ENCODE measurements at regions not wholly inside any gene's neighbourhood (a gene's known extent, or its start where the extent isn't known, plus 50 kb on each side); places are given as distances from the start of the nearest gene placed in this dataset.

- DNase-seq, result no peak
Measured at GRCh38 chr13:65868884-65869283, 1361.3 kb downstream of the PCDH9 start.

DNA sequence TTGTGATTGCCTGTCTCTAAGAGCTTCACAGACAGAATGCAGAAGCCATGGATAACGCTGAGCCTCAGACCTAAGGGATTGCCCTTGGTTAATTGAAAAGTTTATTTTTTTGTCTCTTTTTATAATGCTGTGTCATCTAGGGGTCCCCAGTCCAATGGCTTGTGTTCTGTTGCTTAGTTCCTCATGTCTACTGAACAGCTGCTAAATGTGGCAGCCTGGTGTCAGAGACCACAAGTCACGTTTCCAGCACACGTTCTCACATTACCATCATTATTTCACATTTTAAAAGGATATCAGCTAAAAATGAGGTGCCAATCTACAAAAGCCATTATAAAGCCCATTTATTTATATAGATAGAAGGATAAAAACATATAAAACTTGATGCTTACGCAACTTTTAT lies 1362.0 kb downstream of the PCDH9 start:
- no peak for DNase-seq

DNA sequence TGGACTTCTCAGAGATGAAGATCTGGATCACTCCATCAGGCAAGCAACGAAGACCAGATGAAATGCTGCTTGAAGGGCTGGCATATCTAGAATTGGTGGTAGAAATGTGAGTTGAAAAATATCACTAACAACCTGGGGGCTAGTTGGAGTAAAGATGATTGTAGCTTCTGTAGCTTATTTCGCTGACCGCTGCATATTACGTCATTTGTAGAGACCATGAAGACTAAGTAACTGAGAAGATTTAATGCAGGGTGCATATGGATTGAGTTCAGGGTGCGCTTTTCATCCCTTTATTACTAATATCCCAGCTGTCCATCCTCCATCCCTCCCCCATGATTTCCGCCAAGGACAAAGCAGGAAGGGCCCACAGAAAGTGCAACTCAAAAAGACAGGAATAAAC lies 1364.0 kb downstream of the PCDH9 start:
- no peak for DNase-seq

DNA sequence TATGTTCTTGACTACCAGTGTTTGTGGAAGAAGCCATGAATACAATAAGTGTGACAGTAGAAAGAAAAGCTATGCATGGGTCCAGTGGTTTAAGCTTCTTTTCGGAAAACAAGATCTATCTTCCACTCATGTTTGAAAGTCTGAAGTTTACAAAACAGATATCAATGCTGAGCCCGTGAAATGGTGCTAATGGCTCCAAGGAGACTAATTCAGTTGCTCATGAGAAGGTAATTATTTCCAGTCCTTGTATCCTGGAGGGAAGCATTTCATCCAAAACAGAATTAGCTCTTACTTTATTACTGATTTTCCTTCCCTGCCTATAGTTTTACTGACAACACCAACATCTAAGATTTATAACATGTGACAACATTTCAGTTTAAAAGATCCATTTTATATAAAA lies 1364.9 kb downstream of the PCDH9 start:
- no peak for DNase-seq

- no peak for DNase-seq
Measured at GRCh38 chr13:65864039-65864438, 1366.1 kb downstream of the PCDH9 start.

GRCh38 chr13:65860306-65860705 lies 1369.8 kb downstream of the PCDH9 start:
- no peak for DNase-seq

DNA sequence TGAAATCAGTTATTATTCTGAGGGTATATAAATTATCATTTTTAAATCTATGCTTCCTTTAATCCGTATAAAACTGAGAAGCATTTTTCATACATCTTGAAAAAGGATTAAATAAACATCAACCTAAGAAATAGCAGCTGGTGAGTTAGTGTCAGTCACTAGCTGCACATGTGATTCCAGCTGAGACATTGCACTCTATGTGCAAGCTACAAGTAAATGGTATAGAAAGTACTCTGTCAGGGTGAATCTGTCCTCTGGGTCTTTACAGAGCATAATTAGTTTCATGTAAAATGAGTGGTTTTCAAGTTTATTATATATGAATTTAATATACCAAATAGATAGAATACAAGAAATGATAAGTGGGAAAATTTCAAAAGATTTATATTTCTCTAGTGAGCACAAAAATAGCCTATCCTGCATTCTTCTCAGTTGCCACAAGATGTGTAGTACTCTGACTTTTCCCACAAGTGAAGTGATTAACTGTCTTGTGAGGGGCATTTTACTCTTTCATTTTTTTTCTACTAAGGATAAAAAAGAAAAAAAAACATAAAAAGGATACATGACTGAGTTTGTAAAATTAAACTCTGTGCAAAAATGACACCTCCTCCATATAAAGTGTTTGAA lies 1372.1 kb downstream of the PCDH9 start:
- no peak for DNase-seq

GRCh38 chr13:65856431-65856830 lies 1373.7 kb downstream of the PCDH9 start:
- no peak for DNase-seq

DNA sequence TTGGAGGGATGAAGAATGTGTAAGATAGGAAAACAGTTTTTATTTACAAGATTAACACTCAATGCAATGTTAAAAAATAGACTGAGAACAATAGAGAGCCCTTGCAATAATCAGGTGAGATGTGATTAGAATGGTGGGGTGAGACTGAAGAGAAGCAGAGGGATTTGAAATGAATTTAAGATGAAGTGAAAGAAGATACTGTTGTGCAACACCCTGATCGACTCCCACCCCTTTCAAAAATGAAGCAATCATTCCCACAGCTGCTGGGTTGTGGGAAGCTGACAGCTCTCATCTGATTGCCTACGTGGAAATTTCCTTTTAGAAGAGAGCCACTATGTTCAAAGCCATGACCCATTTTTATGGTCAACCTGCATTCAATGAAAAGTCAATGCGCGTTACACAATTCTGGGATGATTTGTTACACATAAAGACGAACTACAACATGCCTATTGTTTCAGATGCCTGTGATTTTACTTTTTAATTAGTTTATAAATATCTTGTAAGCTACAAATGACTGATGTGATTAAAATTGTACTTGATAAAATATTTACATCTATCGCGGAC lies 1374.8 kb downstream of the PCDH9 start:
- no peak for DNase-seq

GRCh38 chr13:65854431-65854830 lies 1375.7 kb downstream of the PCDH9 start:
- no peak for DNase-seq

DNA sequence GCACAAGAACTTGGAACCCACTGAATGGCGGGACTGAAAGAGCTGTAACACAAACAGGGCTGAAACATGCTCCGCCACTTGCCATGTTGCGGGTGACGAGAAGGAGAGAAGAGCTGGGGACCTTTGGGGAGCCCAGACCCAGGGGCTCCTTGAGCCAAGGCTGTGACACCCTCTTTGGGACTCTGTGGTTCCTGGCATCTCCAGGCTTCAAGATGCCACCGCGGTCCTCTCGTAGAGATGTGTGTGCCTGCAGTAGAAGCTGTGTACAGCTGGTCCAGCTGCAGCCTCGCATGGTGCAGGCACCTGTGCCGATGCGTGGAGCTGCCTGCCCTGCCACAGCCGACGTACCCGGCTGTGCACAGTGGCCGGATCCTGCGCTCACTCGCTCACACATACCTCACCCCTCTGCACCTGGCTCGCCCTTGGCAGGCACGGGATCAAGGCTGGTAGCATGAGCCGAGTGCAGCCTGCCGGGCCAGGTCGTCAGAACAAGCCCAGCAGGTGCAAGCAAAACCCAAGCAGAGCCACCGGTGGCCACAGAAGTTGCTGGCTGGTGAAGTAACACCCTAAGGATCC lies 1385.8 kb downstream of the PCDH9 start:
- DNase-seq, result no peak

DNA sequence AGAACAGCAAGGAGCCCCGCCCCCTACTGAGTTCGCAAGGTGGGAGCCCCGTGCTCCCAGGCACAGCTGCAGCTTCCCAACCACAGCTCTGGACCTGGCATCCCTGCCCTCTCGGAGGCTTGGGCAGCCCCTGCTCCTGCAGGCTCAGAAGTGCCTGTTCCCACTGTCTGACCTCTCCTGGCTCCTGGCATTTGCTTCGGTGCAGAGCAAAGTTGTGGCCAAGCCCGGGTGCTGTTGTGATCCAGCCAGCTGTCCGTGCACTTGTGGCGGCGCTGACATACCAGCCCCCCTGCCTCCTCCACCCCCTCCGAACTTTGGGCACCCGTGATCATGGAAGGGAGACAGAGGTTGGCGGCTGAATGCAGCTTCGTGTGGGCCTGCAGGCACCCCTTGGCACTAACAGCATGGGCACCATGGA lies 1386.8 kb downstream of the PCDH9 start:
- no peak for DNase-seq

- no peak for DNase-seq
Measured at GRCh38 chr13:65841156-65841555, 1389.0 kb downstream of the PCDH9 start.

DNA sequence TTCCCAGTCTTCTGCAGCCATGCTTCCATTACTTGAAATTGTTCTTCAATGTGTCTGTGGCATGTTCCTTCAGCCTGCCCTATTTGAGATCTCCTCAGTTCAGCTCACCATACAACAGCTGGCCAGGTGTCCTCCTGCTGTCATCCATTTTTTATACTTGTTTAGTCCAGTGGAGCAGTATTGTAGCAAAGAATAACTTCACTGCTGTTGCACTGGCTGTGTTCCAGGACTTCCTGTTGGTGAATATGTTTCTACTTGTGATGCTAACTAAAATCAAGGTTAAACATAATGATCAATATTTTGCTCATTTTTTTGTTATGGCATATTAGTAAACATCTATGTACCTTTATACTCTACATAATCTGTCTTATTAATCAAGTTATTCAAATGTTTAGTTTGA lies 1394.1 kb downstream of the PCDH9 start:
- no peak for DNase-seq

GRCh38 chr13:65834897-65835296 lies 1395.2 kb downstream of the PCDH9 start:
- no peak for DNase-seq

GRCh38 chr13:65830411-65831205 lies 1399.5 kb downstream of the PCDH9 start:
- DNase-seq, result no peak

- no peak for DNase-seq
Measured at GRCh38 chr13:65829241-65830008, 1400.7 kb downstream of the PCDH9 start.

GRCh38 chr13:65826657-65827056 lies 1403.5 kb downstream of the PCDH9 start:
- DNase-seq, result peak; percentile 10

DNA sequence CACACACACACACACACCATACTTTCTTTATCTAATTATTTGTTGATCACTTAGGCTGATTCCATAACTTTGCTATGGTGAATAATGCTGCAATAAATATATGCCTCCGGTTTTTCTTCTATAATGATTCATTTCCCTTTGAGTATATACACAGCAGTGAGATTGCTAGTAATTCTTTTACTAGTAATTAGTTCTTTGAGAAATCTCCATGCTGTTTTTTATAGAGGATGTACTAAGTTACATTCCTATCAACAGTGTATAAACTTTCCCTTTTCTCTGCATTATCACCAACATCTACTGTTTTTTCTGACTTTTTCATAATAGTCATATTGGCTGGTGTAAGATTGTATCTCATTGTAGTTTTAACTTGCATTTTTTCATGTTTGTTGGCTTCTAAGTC lies 1405.1 kb downstream of the PCDH9 start:
- no peak for DNase-seq

- no peak for DNase-seq
Measured at GRCh38 chr13:65808061-65808460, 1422.1 kb downstream of the PCDH9 start.

DNA sequence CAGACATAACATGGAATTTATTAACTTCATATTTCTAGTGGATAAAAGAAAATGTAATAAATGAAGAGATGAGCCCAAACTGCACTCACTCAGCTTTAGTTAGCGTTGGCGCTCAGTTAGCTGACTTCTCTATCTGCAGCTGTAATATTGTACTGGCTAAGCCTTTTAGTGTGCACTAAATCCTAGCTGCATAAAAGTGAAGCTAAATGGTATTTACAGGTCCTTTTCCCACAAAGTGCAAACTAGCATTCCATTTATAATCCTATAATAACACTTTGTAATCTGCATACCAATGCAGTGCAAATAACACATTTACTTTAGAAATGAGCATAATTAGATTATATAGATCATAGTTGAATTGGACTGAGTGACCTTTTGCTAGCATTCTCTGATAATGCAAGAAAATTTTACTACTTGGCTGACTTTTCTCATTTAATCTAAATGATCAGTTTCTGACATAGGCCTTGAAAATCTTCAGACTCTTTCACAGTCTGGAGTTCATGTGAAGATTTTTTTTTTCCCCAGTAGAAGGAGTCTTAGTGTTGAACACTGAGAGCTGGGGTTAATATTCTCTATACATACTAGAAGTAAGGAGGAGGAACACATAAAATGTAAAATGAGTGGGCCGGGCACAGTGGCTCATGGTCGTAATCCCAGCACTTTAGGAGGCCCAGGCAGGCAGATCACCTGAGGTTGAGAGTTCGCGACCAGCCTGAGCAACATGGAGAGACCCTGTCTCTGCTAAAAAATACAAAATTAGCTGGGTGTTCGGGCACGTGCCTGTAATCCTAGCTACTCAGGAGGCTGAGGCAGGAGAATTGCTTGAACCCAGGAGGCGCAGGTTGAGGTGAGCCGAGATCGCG lies 1426.4 kb downstream of the PCDH9 start:
- DNase-seq, result no peak

- no peak for DNase-seq
Measured at GRCh38 chr13:65789815-65790214, 1440.3 kb downstream of the PCDH9 start.
